Ovary (tissue), 7 donors: ENCODE measurements at regions not wholly inside any gene's neighbourhood (a gene's known extent, or its start where the extent isn't known, plus 50 kb on each side); places are given as distances from the start of the nearest gene placed in this dataset.

ENCODE experiments used
- DNase-seq, 5 donors: peaks; one replicate each; pipeline ENCODE4 v3.0.0-alpha.2; 2019 to 2020
- H3K27ac ChIP-seq, 2 donors: fragments of 200-600 bp; one replicate each; pipeline versions ENCODE4 v1.5.1 to v1.8.0; 2019 to 2022
- H3K27me3 ChIP-seq: fragments of 200-600 bp; one replicate; pipeline ENCODE4 v1.8.0; 2022
- H3K36me3 ChIP-seq: fragments of 200-600 bp; sonication (generic); one replicate; pipeline ENCODE4 v1.5.1; 2019
- H3K4me1 ChIP-seq: one replicate; pipeline ENCODE4 v1.8.1; 2013; ENCODE audit warnings: mild to moderate bottlenecking, moderate library complexity; ENCODE audit not compliant: insufficient read depth
- H3K4me3 ChIP-seq: fragments of 200-600 bp; sonication (generic); one replicate; pipeline ENCODE4 v1.5.1; 2017
- H3K9me3 ChIP-seq, 2 donors: fragments of 200-600 bp in 1 of 2; sonication (generic) in 1 of 2; one replicate each; pipeline versions ENCODE4 v1.5.1 to v1.8.1; 2013 to 2019; ENCODE audit warnings: mild to moderate bottlenecking in 1 of 2, moderate library complexity in 1 of 2
- EP300 ChIP-seq: sonication (generic); formaldehyde crosslinking; IDR thresholded peaks from one replicate; pipeline ENCODE4 v1.6.1; 2017; ENCODE audit warnings: antibody characterized with exemption
- POLR2A ChIP-seq: fragments of 450-650 bp; IDR thresholded peaks from one replicate; pipeline ENCODE4 v1.6.1; 2017; ENCODE audit warnings: antibody characterized with exemption, mild to moderate bottlenecking, moderate library complexity
- WGBS, 3 donors: extraction: QIAGEN DNeasy Blood & Tissue Kit in 1 of 3; methylation state at CpG; one replicate each; pipeline versions ENCODE4 v1.1.5 to v1.1.7; 2013 to 2017; 5-methylcytosine and 5-hydroxymethylcytosine counted together
- intact Hi-C, 4 donors: fragments of 100-400 bp; cut with DNase I; formaldehyde crosslinking; loops; one replicate each; pipeline versions ENCODE4 v1.11.0 to v1.15.1; 2022 to 2023
- TF ChIP-seq, protein P1 (sequence below), 3 donors: fragments of 450-650 bp in 2 of 3; fragments of 200-600 bp in 1 of 3; IDR thresholded peaks; one replicate each; pipeline versions ENCODE4 v1.5.1 to v1.8.0; 2016 to 2022; ENCODE audit warnings: antibody characterized with exemption in 3 of 3, mild to moderate bottlenecking in 1 of 3
- donor health status: DM: no; HTN: no; CAD: no; lungs with moderate emphysema.
- donor health status: DM: no; HTN: no; CAD: no.
- donor health status: Bipolar disorder and iron deficiency.
- donor health status: DM: no; HTN: no; CAD: no.
- donor health status: DM: yes; HTN: yes; CAD: no.

DNA sequence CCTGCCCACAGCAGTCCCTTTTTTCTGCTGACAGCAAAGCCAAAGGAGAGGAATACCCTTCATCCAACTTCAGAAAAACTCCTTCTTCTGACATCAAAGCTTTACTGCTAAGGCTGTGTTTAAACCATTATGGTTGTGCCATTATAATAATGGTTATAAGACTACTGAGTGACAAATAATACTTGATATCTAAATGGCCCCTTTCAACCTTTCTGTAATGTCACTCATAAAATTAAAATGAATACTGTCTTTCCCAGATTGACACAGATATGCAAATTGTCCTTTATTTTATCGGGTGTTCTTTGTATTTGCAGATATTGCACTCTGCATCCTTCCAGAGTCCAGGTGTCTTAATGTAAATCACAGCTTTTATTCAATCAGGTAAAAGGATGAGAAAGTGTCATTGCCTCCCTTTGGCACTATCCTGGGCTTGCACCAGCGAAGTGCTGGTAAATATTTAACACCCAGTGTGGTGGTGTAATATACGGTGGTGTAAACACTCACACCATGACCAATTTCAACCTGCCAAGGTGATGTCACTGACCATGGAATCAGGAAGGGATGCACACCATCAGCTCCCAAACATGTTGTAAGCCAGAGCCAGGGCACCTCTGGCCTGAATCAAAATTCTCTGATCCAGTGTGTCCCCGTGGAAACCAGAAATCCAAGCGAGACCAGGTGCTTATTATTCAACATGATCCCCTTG is 139.4 kb upstream of the TENM3 start:
- no peaks in the 10 kb centered on the region for H3K4me1 ChIP-seq
- H3K36me3 ChIP-seq: no peaks in the 10 kb centered on the region
- no peak overlapping the region for H3K4me3 ChIP-seq
- H3K27me3 ChIP-seq: no peaks in the 10 kb centered on the region
- no peak for TF ChIP-seq EP300
- TF ChIP-seq, protein P1, sequence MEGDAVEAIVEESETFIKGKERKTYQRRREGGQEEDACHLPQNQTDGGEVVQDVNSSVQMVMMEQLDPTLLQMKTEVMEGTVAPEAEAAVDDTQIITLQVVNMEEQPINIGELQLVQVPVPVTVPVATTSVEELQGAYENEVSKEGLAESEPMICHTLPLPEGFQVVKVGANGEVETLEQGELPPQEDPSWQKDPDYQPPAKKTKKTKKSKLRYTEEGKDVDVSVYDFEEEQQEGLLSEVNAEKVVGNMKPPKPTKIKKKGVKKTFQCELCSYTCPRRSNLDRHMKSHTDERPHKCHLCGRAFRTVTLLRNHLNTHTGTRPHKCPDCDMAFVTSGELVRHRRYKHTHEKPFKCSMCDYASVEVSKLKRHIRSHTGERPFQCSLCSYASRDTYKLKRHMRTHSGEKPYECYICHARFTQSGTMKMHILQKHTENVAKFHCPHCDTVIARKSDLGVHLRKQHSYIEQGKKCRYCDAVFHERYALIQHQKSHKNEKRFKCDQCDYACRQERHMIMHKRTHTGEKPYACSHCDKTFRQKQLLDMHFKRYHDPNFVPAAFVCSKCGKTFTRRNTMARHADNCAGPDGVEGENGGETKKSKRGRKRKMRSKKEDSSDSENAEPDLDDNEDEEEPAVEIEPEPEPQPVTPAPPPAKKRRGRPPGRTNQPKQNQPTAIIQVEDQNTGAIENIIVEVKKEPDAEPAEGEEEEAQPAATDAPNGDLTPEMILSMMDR (IDR thresholded peaks at IDR 0.05): no peak
- H3K9me3 ChIP-seq: no peaks in the 10 kb centered on the region
- intact Hi-C loops: no loop called here
- 65 to 82% (median 75%) methylated on average over 5 of the region's 5 CpGs for WGBS, 3 donors
- DNase-seq: no peak
- no peak overlapping the region for H3K27ac ChIP-seq

DNA sequence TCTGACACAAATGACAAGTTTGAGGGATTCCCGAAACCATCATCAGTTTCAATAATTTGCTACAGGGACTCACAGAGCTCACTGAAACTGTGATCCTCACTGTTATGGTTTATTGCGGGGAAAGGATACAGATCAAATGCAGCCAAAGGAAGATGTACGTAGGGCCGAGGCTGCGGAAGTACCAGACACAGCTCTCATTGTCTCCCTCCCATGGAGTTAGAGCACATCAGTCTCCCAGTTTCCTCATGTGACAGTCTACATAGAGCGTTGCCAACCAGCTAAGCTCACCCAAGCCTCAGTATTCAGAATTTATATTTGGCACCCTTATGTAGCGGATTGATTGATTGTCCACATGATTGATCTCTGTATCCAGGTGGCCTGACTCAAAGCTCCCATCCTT is 137.8 kb upstream of the TENM3 start:
- intact Hi-C loops: no loop called here
- H3K36me3 ChIP-seq: no peaks in the 10 kb centered on the region
- H3K27ac ChIP-seq: no peak overlapping the region
- H3K27me3 ChIP-seq: no peaks in the 10 kb centered on the region
- TF ChIP-seq EP300 (no peak), POLR2A (no peak)
- TF ChIP-seq, protein P1 (IDR thresholded peaks at IDR 0.05): no peak
- no peaks in the 10 kb centered on the region for H3K4me1 ChIP-seq
- 90 to 96% (median 96%) methylated on average over 7 of the region's 7 CpGs for WGBS, 3 donors
- H3K9me3 ChIP-seq: no peaks in the 10 kb centered on the region
- H3K4me3 ChIP-seq: no peak overlapping the region
- no peak for DNase-seq

DNA sequence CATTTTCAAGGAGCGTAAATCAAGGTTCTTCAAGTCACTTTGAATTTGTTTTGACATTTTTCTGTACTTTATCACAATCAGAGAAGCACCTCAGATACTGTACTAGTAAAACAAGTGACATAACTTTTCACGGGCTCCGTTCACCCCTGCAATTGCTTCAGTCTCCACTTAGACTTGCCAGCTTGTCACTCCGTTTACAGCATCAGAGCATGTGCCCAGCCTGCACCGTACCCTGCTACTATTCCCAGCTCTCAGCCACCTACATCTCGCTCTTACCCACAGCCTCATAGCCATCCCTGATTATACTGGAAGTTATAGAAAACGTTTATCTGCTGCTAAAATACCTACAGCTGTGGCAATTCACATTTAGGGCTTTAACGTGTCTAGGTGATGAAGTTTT is 135.3 kb upstream of the TENM3 start:
- H3K27ac ChIP-seq: no peak overlapping the region
- no peaks in the 10 kb centered on the region for H3K4me1 ChIP-seq
- no peaks in the 10 kb centered on the region for H3K36me3 ChIP-seq
- intact Hi-C loops: no loop called here
- H3K9me3 ChIP-seq: no peaks in the 10 kb centered on the region
- H3K27me3 ChIP-seq: no peaks in the 10 kb centered on the region
- no peak for DNase-seq
- TF ChIP-seq EP300: no peak
- TF ChIP-seq, protein P1 (IDR thresholded peaks at IDR 0.05): no peak
- TF ChIP-seq POLR2A: no peak
- H3K4me3 ChIP-seq: no peak overlapping the region
- 49 to 66% (median 60%) methylated on average over 8 of the region's 8 CpGs for WGBS, 3 donors

DNA sequence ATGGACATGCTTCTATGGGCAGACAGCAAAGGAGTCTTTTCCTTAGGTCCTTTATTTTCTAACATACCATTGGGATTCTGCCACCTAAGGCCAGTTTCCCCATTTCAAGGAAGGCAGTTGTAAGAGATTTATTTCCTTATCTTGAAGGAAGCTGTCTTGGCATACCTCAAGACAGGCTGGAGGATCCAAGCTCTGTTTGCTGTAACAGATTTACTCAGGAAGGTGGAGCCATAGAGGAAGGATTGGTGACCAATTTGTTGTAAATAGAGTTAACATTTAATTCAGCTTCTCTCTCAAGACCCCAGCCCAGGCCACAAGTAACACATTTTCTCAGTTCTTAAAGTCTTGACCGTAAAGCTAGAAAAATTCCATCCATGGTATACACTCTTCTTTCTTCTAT is 131.6 kb upstream of the TENM3 start:
- Histone ChIP-seq H3K9me3 (no peaks in the 10 kb centered on the region), H3K4me1 (no peaks in the 10 kb centered on the region), H3K4me3 (no peak overlapping the region), H3K27ac (no peak overlapping the region), H3K27me3 (no peaks in the 10 kb centered on the region), H3K36me3 (no peaks in the 10 kb centered on the region)
- no peak for DNase-seq
- intact Hi-C loops: no loop called here
- WGBS, 3 donors: 96 to 97% (median 96%) methylated on average over 1 of the region's 1 CpG
- TF ChIP-seq POLR2A (no peak), EP300 (no peak)
- TF ChIP-seq, protein P1 (IDR thresholded peaks at IDR 0.05): no peak
